Esophagus (tissue), 2 donors: ENCODE measurements at regions not wholly inside any gene's neighbourhood (a gene's known extent, or its start where the extent isn't known, plus 50 kb on each side); places are given as distances from the start of the nearest gene placed in this dataset.

ENCODE experiments used
- H3K27ac ChIP-seq, 2 donors: one replicate each; pipeline ENCODE4 v1.5.1; 2013; ENCODE audit warnings: low read depth in 2 of 2, mild to moderate bottlenecking in 2 of 2, inconsistent platforms in 1 of 2, low read length in 1 of 2, moderate library complexity in 1 of 2
- H3K27me3 ChIP-seq, 2 donors: one replicate each; pipeline ENCODE4 v1.6.1; 2013; ENCODE audit warnings: low read length in 2 of 2, control low read depth in 1 of 2, mild to moderate bottlenecking in 1 of 2; ENCODE audit not compliant: insufficient read depth in 2 of 2, control insufficient read depth in 1 of 2
- H3K36me3 ChIP-seq, 2 donors: one replicate each; pipeline ENCODE4 v1.6.1; 2013; ENCODE audit warnings: low read length in 1 of 2; ENCODE audit not compliant: control insufficient read depth in 2 of 2, insufficient read depth in 2 of 2
- H3K4me1 ChIP-seq, 2 donors: one replicate each; pipeline ENCODE4 v1.6.1; 2013; ENCODE audit warnings: low read length in 1 of 2; ENCODE audit not compliant: control insufficient read depth in 2 of 2, insufficient read depth in 2 of 2
- H3K4me3 ChIP-seq, 2 donors: one replicate each; pipeline ENCODE4 v1.5.1; 2013; ENCODE audit warnings: low read length in 2 of 2, mild to moderate bottlenecking in 2 of 2, low read depth in 1 of 2, moderate library complexity in 1 of 2
- H3K9me3 ChIP-seq, 2 donors: one replicate each; pipeline ENCODE4 v1.6.1; 2013; ENCODE audit warnings: mild to moderate bottlenecking in 2 of 2, low read depth in 1 of 2, low read length in 1 of 2, moderate library complexity in 1 of 2; ENCODE audit not compliant: control insufficient read depth in 2 of 2, insufficient read depth in 1 of 2
- WGBS, 2 donors: extraction: QIAGEN DNeasy Blood & Tissue Kit; methylation state at CpG; one replicate each; pipeline ENCODE4 v1.1.7; 2013; 5-methylcytosine and 5-hydroxymethylcytosine counted together
- donor health status: healthy with polysubstance abuse.
- donor health status: Bipolar disorder and iron deficiency.

GRCh38 chr3:72539856-72540255 is 308.4 kb downstream of the SHQ1 start:
- Histone ChIP-seq H3K4me1 (no peaks in the 10 kb centered on the region), H3K4me3 (no peak overlapping the region), H3K27me3 (no peaks in the 10 kb centered on the region), H3K27ac (no peak overlapping the region), H3K9me3 (no peaks in the 10 kb centered on the region), H3K36me3 (no peaks in the 10 kb centered on the region)
- 85 to 94% methylated on average over 5 of the region's 5 CpGs for WGBS, 2 donors

GRCh38 chr3:72538070-72538745 is 310.0 kb downstream of the SHQ1 start:
- H3K27ac ChIP-seq, result no peak overlapping the region
- WGBS, 2 donors, result 45 to 53% methylated on average over 6 of the region's 6 CpGs
- no peaks in the 10 kb centered on the region for H3K4me1 ChIP-seq
- H3K4me3 ChIP-seq, result no peak overlapping the region
- no peaks in the 10 kb centered on the region for H3K9me3 ChIP-seq
- no peaks in the 10 kb centered on the region for H3K27me3 ChIP-seq
- H3K36me3 ChIP-seq, result no peaks in the 10 kb centered on the region

GRCh38 chr3:72537448-72537847 is 310.8 kb downstream of the SHQ1 start:
- H3K9me3 ChIP-seq, result no peaks in the 10 kb centered on the region
- H3K27me3 ChIP-seq, result no peaks in the 10 kb centered on the region
- no peak overlapping the region for H3K27ac ChIP-seq
- 91 to 92% methylated on average over 6 of the region's 6 CpGs for WGBS, 2 donors
- no peak overlapping the region for H3K4me3 ChIP-seq
- H3K4me1 ChIP-seq, result no peaks in the 10 kb centered on the region
- H3K36me3 ChIP-seq, result no peaks in the 10 kb centered on the region

GRCh38 chr3:72536878-72537267 is 311.4 kb downstream of the SHQ1 start:
- H3K4me3 ChIP-seq, result no peak overlapping the region
- no peaks in the 10 kb centered on the region for H3K36me3 ChIP-seq
- no peaks in the 10 kb centered on the region for H3K9me3 ChIP-seq
- H3K4me1 ChIP-seq, result no peaks in the 10 kb centered on the region
- H3K27me3 ChIP-seq, result no peaks in the 10 kb centered on the region
- 86 to 93% methylated on average over 8 of the region's 8 CpGs for WGBS, 2 donors
- H3K27ac ChIP-seq, result no peak overlapping the region

- Histone ChIP-seq H3K27me3 (no peaks in the 10 kb centered on the region), H3K4me1 (no peaks in the 10 kb centered on the region), H3K27ac (no peak overlapping the region), H3K36me3 (no peaks in the 10 kb centered on the region), H3K4me3 (no peak overlapping the region), H3K9me3 (no peaks in the 10 kb centered on the region)
- WGBS, 2 donors, result 93 to 94% methylated on average over 4 of the region's 4 CpGs
These were observed 311.9 kb downstream of the SHQ1 start for GRCh38 chr3:72536206-72536877.

- Histone ChIP-seq H3K27me3 (no peaks in the 10 kb centered on the region), H3K9me3 (no peaks in the 10 kb centered on the region), H3K36me3 (no peaks in the 10 kb centered on the region), H3K27ac (no peak overlapping the region), H3K4me1 (no peaks in the 10 kb centered on the region), H3K4me3 (no peak overlapping the region)
- WGBS, 2 donors, result 71 to 74% methylated on average over 7 of the region's 7 CpGs
These were observed 312.5 kb downstream of the SHQ1 start for GRCh38 chr3:72535772-72536171.

- H3K4me1 ChIP-seq, result no peaks in the 10 kb centered on the region
- H3K4me3 ChIP-seq, result no peak overlapping the region
- no peak overlapping the region for H3K27ac ChIP-seq
- H3K36me3 ChIP-seq, result no peaks in the 10 kb centered on the region
- H3K27me3 ChIP-seq, result no peaks in the 10 kb centered on the region
- 82% methylated on average over 8 of the region's 8 CpGs for WGBS, 2 donors
- no peaks in the 10 kb centered on the region for H3K9me3 ChIP-seq
These were observed 314.4 kb downstream of the SHQ1 start for GRCh38 chr3:72533591-72534473.

- no peak overlapping the region for H3K27ac ChIP-seq
- no peak overlapping the region for H3K4me3 ChIP-seq
- no peaks in the 10 kb centered on the region for H3K9me3 ChIP-seq
These were observed 317.8 kb downstream of the SHQ1 start for GRCh38 chr3:72530426-72530825.

GRCh38 chr3:72529081-72529480 is 319.2 kb downstream of the SHQ1 start:
- Histone ChIP-seq H3K36me3 (no peaks in the 10 kb centered on the region), H3K27me3 (no peaks in the 10 kb centered on the region), H3K4me3 (no peak overlapping the region), H3K4me1 (no peaks in the 10 kb centered on the region), H3K9me3 (no peaks in the 10 kb centered on the region), H3K27ac (no peak overlapping the region)
- 84 to 86% methylated on average over 4 of the region's 4 CpGs for WGBS, 2 donors

More at GRCh38 chr3:72530426-72530825, 317.8 kb downstream of the SHQ1 start:
- H3K27me3 ChIP-seq, result no peaks in the 10 kb centered on the region
- no peaks in the 10 kb centered on the region for H3K4me1 ChIP-seq
- no peaks in the 10 kb centered on the region for H3K36me3 ChIP-seq
